ENCODE measurements at regions not wholly inside any gene's neighbourhood (a gene's known extent, or its start where the extent isn't known, plus 50 kb on each side); places are given as distances from the start of the nearest gene placed in this dataset.

GRCh38 chr22:48368975-48369525 is 1458.6 kb downstream of the BRD1 start:
- TF ChIP-seq CTCF (CRISPR knock-in tag; IDR thresholded peaks at IDR 0.05) (no peak), ZNF563 (CRISPR knock-in tag; IDR thresholded peaks at IDR 0.05) (no peak), SMARCC2 (IDR thresholded peaks at IDR 0.05) (no peak), PATZ1 (CRISPR knock-in tag; IDR thresholded peaks at IDR 0.05) (no peak), CBX2 (IDR thresholded peaks at IDR 0.05; ENCODE audit: low read depth, low read length) (no peak), CBX2 (CRISPR knock-in tag; IDR thresholded peaks at IDR 0.05; ENCODE audit: low read depth) (no peak), TEAD2 (CRISPR knock-in tag; IDR thresholded peaks at IDR 0.05) (no peak), JUN (CRISPR knock-in tag; IDR thresholded peaks at IDR 0.05) (no peak), FOSL1 (CRISPR knock-in tag; IDR thresholded peaks at IDR 0.05; ENCODE audit: borderline replicate concordance) (no peak)

All from HepG2 (cell line).